A549 (cell line): ENCODE measurements at regions not wholly inside any gene's neighbourhood (a gene's known extent, or its start where the extent isn't known, plus 50 kb on each side); places are given as distances from the start of the nearest gene placed in this dataset.

Experiments used
- ATAC-seq, 2 experiments: fragments of 200-7000 bp in 1 of 2; fragments of >200 bp in 1 of 2; cut with Nextera tagmentation in 1 of 2; cut with Tn5 transposase in 1 of 2; 3 replicates each; pipeline versions ENCODE4 v1.8.0 to v1.9.1; 2018 to 2020; ENCODE audit warnings: mild to moderate bottlenecking in 1 of 2, moderate library complexity in 1 of 2
- CTCF ChIA-PET: fragments of 300-600 bp; sonication (Branson Sonifier 250); formaldehyde crosslinking; extraction: SDS; loops from one replicate; lab custom pipeline; 2021; ENCODE audit warnings: antibody characterized with exemption, inconsistent platforms; lab: Yijun Ruan, JAX
- POLR2A ChIA-PET: fragments of 350-600 bp; formaldehyde crosslinking; extraction: SDS; loops from one replicate; lab custom pipeline; 2021; ENCODE audit warnings: antibody characterized with exemption, inconsistent platforms; lab: Yijun Ruan, JAX
- DNase-seq, 2 experiments: peaks; one replicate each; pipeline versions ENCODE4 v3.0.0 to v3.0.0-alpha.2; 2011 to 2016; ENCODE audit warnings: low read depth in 1 of 2, low spot score in 1 of 2
- FAIRE-seq: peaks from 2 replicates; lab custom pipeline; 2011; peaks lifted over from hg19 to GRCh38; lab: Jason Lieb, UNC
- H3K27ac ChIP-seq, 2 experiments: fragments of >200 bp; sonication (Bioruptor Twin); formaldehyde crosslinking; 3 replicates each; pipeline ENCODE4 v1.5.1; 2016 to 2017
- H3K4me1 ChIP-seq: fragments of >200 bp; sonication (Bioruptor Twin); formaldehyde crosslinking; 3 replicates; pipeline ENCODE4 v1.6.1; 2016
- H3K4me2 ChIP-seq: fragments of >200 bp; sonication (Bioruptor Twin); formaldehyde crosslinking; 3 replicates; pipeline ENCODE4 v1.6.1; 2016
- H3K4me3 ChIP-seq: fragments of >200 bp; sonication (Bioruptor Twin); formaldehyde crosslinking; 3 replicates; pipeline ENCODE4 v1.5.1; 2016
- H3K9me3 ChIP-seq: fragments of >200 bp; sonication (Bioruptor Twin); formaldehyde crosslinking; 3 replicates; pipeline ENCODE4 v1.6.1; 2016
- BHLHE40 ChIP-seq: IDR thresholded peaks from 2 replicates; pipeline ENCODE4 v1.6.1; 2012; ENCODE audit warnings: low read depth, low read length, inconsistent platforms
- CHD2 ChIP-seq: fragments of 150-350 bp; IDR thresholded peaks from 2 replicates; pipeline ENCODE4 v1.6.1; 2014; ENCODE audit warnings: low read length; ENCODE audit not compliant: partially characterized antibody
- EHF ChIP-seq: fragments of 250-450 bp; sonication (Bioruptor Pico); IDR thresholded peaks from 2 replicates; pipeline ENCODE4 v1.5.0; 2020; ENCODE audit warnings: mild to moderate bottlenecking
- EP300 ChIP-seq, 2 experiments: fragments of >200 bp; sonication (Bioruptor Twin); formaldehyde crosslinking; IDR thresholded peaks; 2 replicates in 1 of 2; 3 replicates in 1 of 2; pipeline ENCODE4 v1.6.1; 2016 to 2017
- FOSL2 ChIP-seq, 2 experiments: fragments of 450-650 bp in 1 of 2; fragments of >200 bp in 1 of 2; sonication (Bioruptor Twin) in 1 of 2; formaldehyde crosslinking; IDR thresholded peaks; 2 replicates each; pipeline versions ENCODE4 v1.5.0 to v1.6.1; 2016 to 2020; ENCODE audit warnings: mild to moderate bottlenecking in 1 of 2, moderate library complexity in 1 of 2
- GATA3 ChIP-seq: IDR thresholded peaks from 2 replicates; pipeline ENCODE4 v1.6.1; 2012; ENCODE audit warnings: borderline replicate concordance
- HEYL ChIP-seq: fragments of 250-450 bp; sonication (Bioruptor Pico); IDR thresholded peaks from 2 replicates; pipeline ENCODE4 v1.8.0; 2021; ENCODE audit warnings: mild to moderate bottlenecking, moderate library complexity
- HOXA7 ChIP-seq: fragments of 250-450 bp; sonication (Bioruptor Pico); IDR thresholded peaks from 2 replicates; pipeline ENCODE4 v1.5.0; 2020; ENCODE audit warnings: mild to moderate bottlenecking, moderate library complexity
- HOXB5 ChIP-seq: fragments of 250-450 bp; sonication (Bioruptor Pico); IDR thresholded peaks from 2 replicates; pipeline ENCODE4 v1.5.0; 2020; ENCODE audit warnings: mild to moderate bottlenecking, moderate library complexity
- JUN ChIP-seq, 2 experiments: fragments of >200 bp; sonication (Bioruptor Twin); formaldehyde crosslinking; IDR thresholded peaks; 2 replicates in 1 of 2; 3 replicates in 1 of 2; pipeline ENCODE4 v1.6.1; 2016 to 2017
- KDM1A ChIP-seq: fragments of 200-600 bp; sonication (generic); IDR thresholded peaks from 2 replicates; pipeline ENCODE4 v1.6.1; 2016; ENCODE audit warnings: low read depth, mild to moderate bottlenecking
- KDM5A ChIP-seq: fragments of 200-600 bp; sonication (generic); IDR thresholded peaks from 2 replicates; pipeline ENCODE4 v1.6.1; 2016; ENCODE audit warnings: antibody characterized with exemption, mild to moderate bottlenecking
- MYC ChIP-seq: IDR thresholded peaks from 2 replicates; pipeline ENCODE4 v1.6.1; 2012; ENCODE audit warnings: mild to moderate bottlenecking, inconsistent platforms, low read length, improper control_type of control experiment, borderline replicate concordance
- NFE2L2 ChIP-seq: fragments of 150-350 bp; conservative IDR thresholded peaks from 2 replicates; pipeline ENCODE4 v1.6.1; 2014; ENCODE audit warnings: low read length
- NPAS2 ChIP-seq: fragments of 250-450 bp; sonication (Bioruptor Pico); IDR thresholded peaks from 2 replicates; pipeline ENCODE4 v1.8.0; 2022; ENCODE audit warnings: mild to moderate bottlenecking, moderate library complexity, borderline replicate concordance
- NR3C1 ChIP-seq: fragments of >200 bp; sonication (Bioruptor Twin); formaldehyde crosslinking; IDR thresholded peaks from 3 replicates; pipeline ENCODE4 v1.6.1; 2017
- POLR2AphosphoS2 ChIP-seq: conservative IDR thresholded peaks from 2 replicates; pipeline ENCODE4 v1.6.1; 2012; ENCODE audit warnings: low read length, improper control_type of control experiment, inconsistent platforms
- RARB ChIP-seq: fragments of 250-450 bp; sonication (Bioruptor Pico); IDR thresholded peaks from 2 replicates; pipeline ENCODE4 v1.8.0; 2021; ENCODE audit warnings: mild to moderate bottlenecking, moderate library complexity
- RCOR1 ChIP-seq: fragments of 150-350 bp; IDR thresholded peaks from 2 replicates; pipeline ENCODE4 v1.6.1; 2014; ENCODE audit warnings: antibody characterized with exemption, low read length, low read depth
- ZC3H11A ChIP-seq: fragments of 450-650 bp; IDR thresholded peaks from 2 replicates; pipeline ENCODE4 v1.6.1; 2014; ENCODE audit warnings: antibody characterized with exemption, mild to moderate bottlenecking
- ZSCAN20 ChIP-seq: fragments of 250-450 bp; sonication (Bioruptor Pico); IDR thresholded peaks from 2 replicates; pipeline ENCODE4 v1.8.0; 2022; ENCODE audit warnings: mild to moderate bottlenecking, moderate library complexity
- WGBS: methylation state at CpG from one replicate; pipeline ENCODE4 v1.1.6; 2017; ENCODE audit errors: missing lambda C conversion rate; 5-methylcytosine and 5-hydroxymethylcytosine counted together
- TF ChIP-seq, protein P1 (sequence below): fragments of >200 bp; sonication (Bioruptor Twin); formaldehyde crosslinking; IDR thresholded peaks from 3 replicates; pipeline ENCODE4 v1.5.1; 2016
- TF ChIP-seq, protein P2 (sequence below): IDR thresholded peaks from 2 replicates; pipeline ENCODE4 v1.6.1; 2012
- TF ChIP-seq, protein P3 (sequence below): fragments of 250-450 bp; sonication (Bioruptor Pico); IDR thresholded peaks from 2 replicates; pipeline ENCODE4 v1.5.0; 2021; ENCODE audit warnings: mild to moderate bottlenecking, moderate library complexity, borderline replicate concordance
- TF ChIP-seq, protein P4 (sequence below): IDR thresholded peaks from 2 replicates; pipeline ENCODE4 v1.6.1; 2012; ENCODE audit warnings: low read depth, borderline replicate concordance
- TF ChIP-seq, protein P5 (sequence below): fragments of 450-650 bp; IDR thresholded peaks from 2 replicates; pipeline ENCODE4 v1.6.1; 2014; ENCODE audit warnings: antibody characterized with exemption
- TF ChIP-seq, protein P6 (sequence below): IDR thresholded peaks from 2 replicates; pipeline ENCODE4 v1.6.1; 2012
- TF ChIP-seq, protein P7 (sequence below): fragments of 250-450 bp; sonication (Bioruptor Pico); IDR thresholded peaks from 2 replicates; pipeline ENCODE4 v1.5.0; 2020; ENCODE audit warnings: low read depth, mild to moderate bottlenecking, moderate library complexity
- TF ChIP-seq, protein P8 (sequence below): fragments of 150-350 bp; IDR thresholded peaks from 2 replicates; pipeline ENCODE4 v1.6.1; 2014; ENCODE audit warnings: low read depth, mild to moderate bottlenecking, low read length

DNA sequence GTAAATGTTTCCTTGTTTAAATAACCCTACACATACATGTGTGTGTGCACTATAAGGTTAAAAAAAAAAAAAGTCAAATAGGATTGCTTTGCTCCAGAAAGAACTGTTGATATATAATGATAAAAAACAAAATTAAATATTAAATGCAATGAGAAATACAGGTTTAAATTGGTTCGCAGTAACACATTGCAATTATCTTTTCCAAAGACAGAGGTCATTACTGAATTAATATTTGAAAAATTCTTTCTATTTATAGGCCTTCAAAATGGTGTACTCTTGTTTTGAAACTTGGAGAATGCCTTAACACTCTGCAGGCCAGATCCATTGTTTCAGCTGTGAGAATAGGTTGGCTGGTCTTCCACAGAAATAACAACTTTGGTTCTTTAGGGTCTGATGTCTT is 319.0 kb upstream of the NUDT12 start:
- ATAC-seq (no peak), DNase-seq (no peak), FAIRE-seq (no peak)
- no peak for TF ChIP-seq RCOR1
- TF ChIP-seq, protein P1, sequence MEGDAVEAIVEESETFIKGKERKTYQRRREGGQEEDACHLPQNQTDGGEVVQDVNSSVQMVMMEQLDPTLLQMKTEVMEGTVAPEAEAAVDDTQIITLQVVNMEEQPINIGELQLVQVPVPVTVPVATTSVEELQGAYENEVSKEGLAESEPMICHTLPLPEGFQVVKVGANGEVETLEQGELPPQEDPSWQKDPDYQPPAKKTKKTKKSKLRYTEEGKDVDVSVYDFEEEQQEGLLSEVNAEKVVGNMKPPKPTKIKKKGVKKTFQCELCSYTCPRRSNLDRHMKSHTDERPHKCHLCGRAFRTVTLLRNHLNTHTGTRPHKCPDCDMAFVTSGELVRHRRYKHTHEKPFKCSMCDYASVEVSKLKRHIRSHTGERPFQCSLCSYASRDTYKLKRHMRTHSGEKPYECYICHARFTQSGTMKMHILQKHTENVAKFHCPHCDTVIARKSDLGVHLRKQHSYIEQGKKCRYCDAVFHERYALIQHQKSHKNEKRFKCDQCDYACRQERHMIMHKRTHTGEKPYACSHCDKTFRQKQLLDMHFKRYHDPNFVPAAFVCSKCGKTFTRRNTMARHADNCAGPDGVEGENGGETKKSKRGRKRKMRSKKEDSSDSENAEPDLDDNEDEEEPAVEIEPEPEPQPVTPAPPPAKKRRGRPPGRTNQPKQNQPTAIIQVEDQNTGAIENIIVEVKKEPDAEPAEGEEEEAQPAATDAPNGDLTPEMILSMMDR = no peak
- no peak for TF ChIP-seq HEYL
- TF ChIP-seq HOXA7 (CRISPR knock-in tag) = no peak
- TF ChIP-seq FOSL2 (IDR thresholded peaks at IDR 0.05) = no peak
- TF ChIP-seq FOSL2 (CRISPR knock-in tag; IDR thresholded peaks at IDR 0.05) = no peak
- TF ChIP-seq EHF = no peak
- no peak for TF ChIP-seq POLR2AphosphoS2
- TF ChIP-seq, protein P2, sequence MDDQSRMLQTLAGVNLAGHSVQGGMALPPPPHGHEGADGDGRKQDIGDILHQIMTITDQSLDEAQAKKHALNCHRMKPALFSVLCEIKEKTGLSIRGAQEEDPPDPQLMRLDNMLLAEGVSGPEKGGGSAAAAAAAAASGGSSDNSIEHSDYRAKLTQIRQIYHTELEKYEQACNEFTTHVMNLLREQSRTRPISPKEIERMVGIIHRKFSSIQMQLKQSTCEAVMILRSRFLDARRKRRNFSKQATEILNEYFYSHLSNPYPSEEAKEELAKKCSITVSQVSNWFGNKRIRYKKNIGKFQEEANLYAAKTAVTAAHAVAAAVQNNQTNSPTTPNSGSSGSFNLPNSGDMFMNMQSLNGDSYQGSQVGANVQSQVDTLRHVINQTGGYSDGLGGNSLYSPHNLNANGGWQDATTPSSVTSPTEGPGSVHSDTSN = no peak
- no peak for TF ChIP-seq CHD2
- TF ChIP-seq, protein P3, sequence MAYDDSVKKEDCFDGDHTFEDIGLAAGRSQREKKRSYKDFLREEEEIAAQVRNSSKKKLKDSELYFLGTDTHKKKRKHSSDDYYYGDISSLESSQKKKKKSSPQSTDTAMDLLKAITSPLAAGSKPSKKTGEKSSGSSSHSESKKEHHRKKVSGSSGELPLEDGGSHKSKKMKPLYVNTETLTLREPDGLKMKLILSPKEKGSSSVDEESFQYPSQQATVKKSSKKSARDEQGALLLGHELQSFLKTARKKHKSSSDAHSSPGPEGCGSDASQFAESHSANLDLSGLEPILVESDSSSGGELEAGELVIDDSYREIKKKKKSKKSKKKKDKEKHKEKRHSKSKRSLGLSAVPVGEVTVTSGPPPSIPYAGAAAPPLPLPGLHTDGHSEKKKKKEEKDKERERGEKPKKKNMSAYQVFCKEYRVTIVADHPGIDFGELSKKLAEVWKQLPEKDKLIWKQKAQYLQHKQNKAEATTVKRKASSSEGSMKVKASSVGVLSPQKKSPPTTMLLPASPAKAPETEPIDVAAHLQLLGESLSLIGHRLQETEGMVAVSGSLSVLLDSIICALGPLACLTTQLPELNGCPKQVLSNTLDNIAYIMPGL (CRISPR knock-in tag) = no peak
- TF ChIP-seq, protein P4, sequence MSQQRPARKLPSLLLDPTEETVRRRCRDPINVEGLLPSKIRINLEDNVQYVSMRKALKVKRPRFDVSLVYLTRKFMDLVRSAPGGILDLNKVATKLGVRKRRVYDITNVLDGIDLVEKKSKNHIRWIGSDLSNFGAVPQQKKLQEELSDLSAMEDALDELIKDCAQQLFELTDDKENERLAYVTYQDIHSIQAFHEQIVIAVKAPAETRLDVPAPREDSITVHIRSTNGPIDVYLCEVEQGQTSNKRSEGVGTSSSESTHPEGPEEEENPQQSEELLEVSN = no peak
- no peak for TF ChIP-seq ZSCAN20 (CRISPR knock-in tag)
- TF ChIP-seq, protein P5, sequence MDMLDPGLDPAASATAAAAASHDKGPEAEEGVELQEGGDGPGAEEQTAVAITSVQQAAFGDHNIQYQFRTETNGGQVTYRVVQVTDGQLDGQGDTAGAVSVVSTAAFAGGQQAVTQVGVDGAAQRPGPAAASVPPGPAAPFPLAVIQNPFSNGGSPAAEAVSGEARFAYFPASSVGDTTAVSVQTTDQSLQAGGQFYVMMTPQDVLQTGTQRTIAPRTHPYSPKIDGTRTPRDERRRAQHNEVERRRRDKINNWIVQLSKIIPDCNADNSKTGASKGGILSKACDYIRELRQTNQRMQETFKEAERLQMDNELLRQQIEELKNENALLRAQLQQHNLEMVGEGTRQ = no peak
- no peak for TF ChIP-seq RARB (CRISPR knock-in tag)
- TF ChIP-seq NR3C1 = no peak
- TF ChIP-seq MYC = no peak
- TF ChIP-seq, protein P6, sequence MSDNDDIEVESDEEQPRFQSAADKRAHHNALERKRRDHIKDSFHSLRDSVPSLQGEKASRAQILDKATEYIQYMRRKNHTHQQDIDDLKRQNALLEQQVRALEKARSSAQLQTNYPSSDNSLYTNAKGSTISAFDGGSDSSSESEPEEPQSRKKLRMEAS = no peak
- TF ChIP-seq ZC3H11A = no peak
- Histone ChIP-seq H3K4me3 (no peak overlapping the region), H3K4me1 (no peaks in the 10 kb centered on the region), H3K27ac (no peak overlapping the region), H3K4me2 (no peak overlapping the region), H3K9me3 (no peaks in the 10 kb centered on the region)
- 63% methylated on average over 1 of the region's 1 CpG for WGBS
- CTCF ChIA-PET = interaction anchor here (0.6 kb wide), 1 partner anchor 224 kb away, joined by 3 read pairs; no protein-coding TSS in a partner anchor
- POLR2A ChIA-PET = no interaction called here

DNA sequence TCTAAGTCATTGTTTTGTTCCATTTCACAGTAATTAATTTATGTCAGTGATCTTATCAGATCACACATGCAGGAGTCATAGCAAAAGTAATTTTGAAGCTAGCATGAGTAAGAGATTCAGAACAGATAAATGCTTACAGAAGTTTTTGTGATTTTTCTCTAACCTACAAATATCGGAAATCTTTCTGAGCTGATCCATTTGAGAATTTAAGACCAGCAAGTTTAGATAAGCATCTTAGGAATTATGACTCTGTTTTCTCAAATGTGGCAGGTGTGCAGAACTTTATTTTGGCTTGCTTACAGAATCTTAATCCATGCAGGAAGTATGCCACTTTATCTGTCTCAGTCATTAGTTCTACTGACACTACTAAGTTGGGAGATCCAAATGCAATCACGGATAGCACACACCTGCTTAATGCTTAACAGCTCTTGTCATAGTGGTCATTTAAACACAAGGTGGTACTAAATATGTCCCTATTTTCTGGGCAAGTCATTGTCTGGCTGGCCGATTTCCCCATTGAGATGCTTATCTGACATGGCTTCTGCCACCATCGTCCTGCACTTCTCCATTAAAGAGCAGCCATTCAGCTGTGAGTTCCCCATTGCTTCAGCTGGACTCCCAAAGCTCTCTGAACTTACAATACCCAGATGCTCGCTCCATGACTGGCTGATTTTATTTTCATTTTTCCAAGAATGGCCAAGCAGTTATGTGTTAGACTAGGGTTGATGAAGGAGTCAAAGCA is 305.4 kb upstream of the NUDT12 start:
- CTCF ChIA-PET = interaction anchor here (0.6 kb wide), 1 partner anchor 15 kb away, joined by 4 read pairs; no protein-coding TSS in a partner anchor
- POLR2A ChIA-PET = no interaction called here
- ATAC-seq (no peak), DNase-seq (no peak), FAIRE-seq (no peak)
- Histone ChIP-seq H3K27ac (no peak overlapping the region), H3K4me3 (no peak overlapping the region), H3K4me1 (no peaks in the 10 kb centered on the region), H3K9me3 (no peaks in the 10 kb centered on the region), H3K4me2 (no peak overlapping the region)
- WGBS = 55% methylated on average over 5 of the region's 5 CpGs
- TF ChIP-seq NPAS2 = no peak
- no peak for TF ChIP-seq JUN (IDR thresholded peaks at IDR 0.05)
- no peak for TF ChIP-seq ZSCAN20 (CRISPR knock-in tag)
- TF ChIP-seq FOSL2 (IDR thresholded peaks at IDR 0.05) = no peak
- no peak for TF ChIP-seq FOSL2 (CRISPR knock-in tag; IDR thresholded peaks at IDR 0.05)
- TF ChIP-seq NR3C1 = no peak
- TF ChIP-seq EP300 (IDR thresholded peaks at IDR 0.05) = no peak
- no peak for TF ChIP-seq HOXB5
- TF ChIP-seq NFE2L2 = no peak
- TF ChIP-seq BHLHE40 = no peak
- TF ChIP-seq KDM1A = no peak
- no peak for TF ChIP-seq KDM5A
- TF ChIP-seq GATA3 = no peak
- TF ChIP-seq, protein P7, sequence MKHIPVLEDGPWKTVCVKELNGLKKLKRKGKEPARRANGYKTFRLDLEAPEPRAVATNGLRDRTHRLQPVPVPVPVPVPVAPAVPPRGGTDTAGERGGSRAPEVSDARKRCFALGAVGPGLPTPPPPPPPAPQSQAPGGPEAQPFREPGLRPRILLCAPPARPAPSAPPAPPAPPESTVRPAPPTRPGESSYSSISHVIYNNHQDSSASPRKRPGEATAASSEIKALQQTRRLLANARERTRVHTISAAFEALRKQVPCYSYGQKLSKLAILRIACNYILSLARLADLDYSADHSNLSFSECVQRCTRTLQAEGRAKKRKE (CRISPR knock-in tag) = no peak
- TF ChIP-seq, protein P8, sequence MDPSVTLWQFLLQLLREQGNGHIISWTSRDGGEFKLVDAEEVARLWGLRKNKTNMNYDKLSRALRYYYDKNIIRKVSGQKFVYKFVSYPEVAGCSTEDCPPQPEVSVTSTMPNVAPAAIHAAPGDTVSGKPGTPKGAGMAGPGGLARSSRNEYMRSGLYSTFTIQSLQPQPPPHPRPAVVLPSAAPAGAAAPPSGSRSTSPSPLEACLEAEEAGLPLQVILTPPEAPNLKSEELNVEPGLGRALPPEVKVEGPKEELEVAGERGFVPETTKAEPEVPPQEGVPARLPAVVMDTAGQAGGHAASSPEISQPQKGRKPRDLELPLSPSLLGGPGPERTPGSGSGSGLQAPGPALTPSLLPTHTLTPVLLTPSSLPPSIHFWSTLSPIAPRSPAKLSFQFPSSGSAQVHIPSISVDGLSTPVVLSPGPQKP = no peak
- no peak for TF ChIP-seq MYC
